WI38 (cell line): ENCODE measurements at regions not wholly inside any gene's neighbourhood (a gene's known extent, or its start where the extent isn't known, plus 50 kb on each side); places are given as distances from the start of the nearest gene placed in this dataset.
"Not testable (repeated sequence)": the region's sequence is repeated elsewhere in the genome, so short reads cannot be mapped to it uniquely, and the experiment has no call there.

Source experiments
- H3K4me3 ChIP-seq: 2 replicates; pipeline ENCODE4 v1.5.1; 2011; ENCODE audit warnings: low read depth, mild to moderate bottlenecking, control low read depth, low read length
- CTCF ChIP-seq: IDR thresholded peaks from 2 replicates; pipeline ENCODE4 v1.5.1; 2012; ENCODE audit warnings: low read depth, mild to moderate bottlenecking, control low read depth, low read length

- H3K4me3 ChIP-seq: no peak overlapping the region
- TF ChIP-seq CTCF: no peak
Measured at GRCh38 chr1:87408665-87409248, 80.1 kb downstream of the LMO4 start.

- no peak for TF ChIP-seq CTCF
Measured at GRCh38 chr1:87410776-87411480, 82.2 kb downstream of the LMO4 start.

GRCh38 chr1:87413846-87414245 is 85.2 kb downstream of the LMO4 start:
- H3K4me3 ChIP-seq: not testable (repeated sequence)

More at GRCh38 chr1:87410776-87411480, 82.2 kb downstream of the LMO4 start:
- H3K4me3 ChIP-seq: no peak overlapping the region

GRCh38 chr1:87418048-87418447 is 89.4 kb downstream of the LMO4 start:
- H3K4me3 ChIP-seq: no peak overlapping the region
- TF ChIP-seq CTCF: no peak

GRCh38 chr1:87421809-87422208 is 93.1 kb downstream of the LMO4 start:
- no peak for TF ChIP-seq CTCF
- no peak overlapping the region for H3K4me3 ChIP-seq

GRCh38 chr1:87424541-87424940 is 95.9 kb downstream of the LMO4 start:
- no peak for TF ChIP-seq CTCF
- no peak overlapping the region for H3K4me3 ChIP-seq

- no peak overlapping the region for H3K4me3 ChIP-seq
- no peak for TF ChIP-seq CTCF
Measured at GRCh38 chr1:87426463-87427249, 98.0 kb downstream of the LMO4 start.
